HG03060 (cell line): ENCODE measurements at regions not wholly inside any gene's neighbourhood (a gene's known extent, or its start where the extent isn't known, plus 50 kb on each side); places are given as distances from the start of the nearest gene placed in this dataset.
"Not testable (repeated sequence)": the region's sequence is repeated elsewhere in the genome, so short reads cannot be mapped to it uniquely, and the experiment has no call there.

Experiments
- ATAC-seq: cut with Tn5 transposase; IDR thresholded peaks from one replicate; pipeline ENCODE4 v1.9.1; 2021; ENCODE audit warnings: low read depth, moderate number of reproducible peaks; ENCODE audit not compliant: unreplicated experiment

DNA sequence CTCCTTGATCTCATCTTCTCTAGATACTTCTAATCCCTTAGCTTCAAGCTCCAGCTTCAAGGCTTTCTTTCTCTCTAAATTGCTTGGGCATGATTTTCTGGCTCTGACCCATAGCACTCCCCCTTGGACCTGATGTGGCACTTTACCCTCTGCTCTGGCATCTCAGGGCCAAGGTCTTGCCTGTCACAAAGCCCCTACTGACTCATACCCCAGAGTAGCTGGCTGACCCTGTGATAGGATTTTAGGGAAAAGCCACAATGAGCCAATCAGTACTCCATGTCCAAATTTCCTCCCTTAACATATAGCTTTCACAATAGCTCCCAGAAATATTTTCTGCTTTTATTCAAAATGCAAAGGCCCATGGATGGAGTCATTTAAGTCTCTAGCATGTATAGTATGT is 488.7 kb upstream of the SPRED2 start:
- no peak for ATAC-seq

- ATAC-seq = no peak
These were observed 488.3 kb upstream of the SPRED2 start for GRCh38 chr2:65920659-65921058.

GRCh38 chr2:65919550-65920188 is 487.3 kb upstream of the SPRED2 start:
- ATAC-seq = no peak

DNA sequence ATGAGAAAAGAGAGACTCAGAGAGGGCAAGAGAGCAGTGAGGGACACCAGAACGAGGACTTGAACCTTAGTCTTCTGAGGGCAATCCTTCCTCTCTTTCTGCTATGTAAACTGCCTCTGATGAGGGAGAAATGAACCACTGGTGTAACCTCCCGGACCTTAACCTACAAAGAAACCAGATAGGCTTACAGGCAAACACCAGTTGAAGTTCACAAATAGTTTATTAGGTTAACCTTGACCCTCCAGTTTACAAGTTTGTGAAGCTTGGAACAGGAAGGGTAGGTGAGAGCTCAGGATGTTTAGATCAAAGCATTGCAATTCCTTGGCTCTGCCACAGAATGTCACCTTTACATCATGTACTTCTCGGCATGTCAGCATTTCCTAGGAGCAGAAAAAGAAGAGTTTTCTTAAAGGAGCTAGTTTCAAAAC is 486.4 kb upstream of the SPRED2 start:
- ATAC-seq = no peak

GRCh38 chr2:65917986-65918385 is 485.6 kb upstream of the SPRED2 start:
- ATAC-seq = no peak

DNA sequence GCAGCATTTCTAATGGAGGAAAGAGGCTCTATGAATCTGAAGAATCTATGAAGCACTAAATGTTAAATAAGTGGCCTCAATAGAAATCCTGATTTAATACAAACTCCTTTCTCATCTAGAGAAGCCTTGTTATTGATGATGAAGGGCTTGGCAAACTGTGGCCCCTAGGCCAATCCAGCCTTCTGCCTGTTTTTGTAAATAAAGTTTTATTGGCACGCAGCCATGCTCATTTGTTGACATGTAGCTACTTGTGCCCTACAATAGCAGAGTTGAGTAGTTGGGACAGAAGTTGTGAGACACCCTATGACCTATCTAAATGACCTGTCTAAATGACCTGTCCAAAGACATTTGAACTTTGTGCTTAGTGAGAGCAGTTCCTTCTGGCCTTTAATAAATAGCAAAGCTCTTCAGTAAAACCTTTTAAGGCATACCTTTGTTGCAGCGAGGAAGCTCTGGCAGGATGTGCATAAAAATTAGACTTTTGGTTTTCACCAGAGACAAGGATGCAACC is 484.4 kb upstream of the SPRED2 start:
- no peak for ATAC-seq

- ATAC-seq = no peak
These were observed 483.8 kb upstream of the SPRED2 start for GRCh38 chr2:65916177-65916576.

DNA sequence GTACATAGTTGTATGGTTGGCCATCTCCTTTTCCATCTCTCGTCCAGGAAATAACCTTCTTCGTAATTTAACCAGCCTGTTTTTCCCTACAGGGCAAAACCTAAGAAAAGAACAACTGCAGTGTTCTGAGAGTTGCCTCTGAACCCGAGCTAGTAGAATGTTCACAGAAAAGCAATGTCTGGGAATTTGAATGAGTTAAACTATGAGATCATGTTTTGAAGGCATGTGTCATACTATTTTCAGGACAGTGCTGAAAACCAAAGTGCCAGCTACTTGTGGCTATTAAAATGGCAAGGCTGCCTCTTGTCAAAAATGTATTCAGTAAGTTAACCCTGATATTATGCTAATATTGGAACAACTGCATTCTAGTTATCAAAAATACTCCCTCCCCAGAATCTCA is 482.9 kb upstream of the SPRED2 start:
- no peak for ATAC-seq

DNA sequence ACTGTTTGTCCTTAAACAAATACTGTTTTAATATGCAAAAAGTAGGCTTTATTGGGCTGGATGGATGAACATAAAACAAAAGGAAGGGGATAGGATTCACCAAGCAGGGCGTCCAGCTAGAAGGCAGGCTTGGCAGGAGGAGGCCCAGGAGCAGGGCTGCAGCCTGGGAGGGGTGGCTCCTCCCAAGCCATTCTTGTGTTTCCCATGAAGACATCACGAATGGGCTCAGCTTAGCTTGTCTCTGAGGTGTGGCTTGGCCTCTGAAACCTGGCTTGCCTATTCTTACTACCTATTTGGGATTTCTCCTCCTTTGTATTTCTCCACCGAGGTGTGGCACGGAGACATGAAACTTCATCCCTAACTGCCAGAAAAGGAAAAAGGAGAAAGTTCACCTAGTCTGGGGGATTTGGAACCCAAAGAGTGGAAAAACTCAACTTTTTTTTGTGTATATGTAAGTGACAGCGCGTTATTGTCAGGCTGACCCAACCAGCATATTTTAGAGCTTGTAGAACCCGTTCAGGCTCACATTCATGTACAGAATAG is 481.9 kb upstream of the SPRED2 start:
- ATAC-seq = no peak

DNA sequence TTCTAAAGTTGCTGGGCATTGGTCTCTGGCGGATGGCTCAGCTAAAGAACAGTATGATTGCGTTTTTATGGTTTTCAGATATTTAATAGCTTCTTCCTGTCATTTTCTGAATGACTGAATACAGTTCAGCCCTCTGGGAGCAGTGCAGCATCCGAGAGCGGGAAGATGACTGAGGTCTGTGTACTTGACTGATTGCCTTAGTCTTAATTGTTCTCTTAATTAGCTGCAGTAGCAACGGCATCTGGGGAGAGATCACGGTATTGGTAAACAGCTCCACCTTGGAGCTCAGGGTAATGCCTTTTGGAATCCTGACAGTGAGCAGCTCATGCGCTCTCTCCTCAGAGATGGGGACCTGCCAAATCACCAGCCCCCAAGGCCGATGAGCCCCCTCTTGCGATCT is 481.4 kb upstream of the SPRED2 start:
- ATAC-seq = no peak

DNA sequence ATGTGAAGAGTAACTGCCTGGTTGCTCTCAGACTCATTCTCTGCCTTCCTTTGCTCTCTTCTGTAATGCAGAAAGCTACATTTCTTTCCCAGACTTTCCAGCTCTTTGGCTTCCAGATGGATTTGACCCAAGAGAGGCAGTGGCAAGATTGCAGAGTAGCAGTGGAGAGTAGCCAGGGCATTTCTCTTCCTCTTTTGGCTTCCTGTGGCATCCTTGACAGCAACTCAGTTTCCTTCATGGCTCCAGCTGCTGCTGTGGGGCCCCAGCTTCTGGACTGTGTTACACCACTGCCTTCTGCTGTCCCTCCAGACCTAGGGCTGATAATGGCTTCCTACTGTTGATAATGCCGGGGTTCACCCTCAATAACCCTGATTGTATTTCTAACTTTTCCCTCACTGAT is 469.4 kb upstream of the SPRED2 start:
- ATAC-seq = no peak

- ATAC-seq = no peak
These were observed 464.0 kb upstream of the SPRED2 start for GRCh38 chr2:65896446-65896845.

DNA sequence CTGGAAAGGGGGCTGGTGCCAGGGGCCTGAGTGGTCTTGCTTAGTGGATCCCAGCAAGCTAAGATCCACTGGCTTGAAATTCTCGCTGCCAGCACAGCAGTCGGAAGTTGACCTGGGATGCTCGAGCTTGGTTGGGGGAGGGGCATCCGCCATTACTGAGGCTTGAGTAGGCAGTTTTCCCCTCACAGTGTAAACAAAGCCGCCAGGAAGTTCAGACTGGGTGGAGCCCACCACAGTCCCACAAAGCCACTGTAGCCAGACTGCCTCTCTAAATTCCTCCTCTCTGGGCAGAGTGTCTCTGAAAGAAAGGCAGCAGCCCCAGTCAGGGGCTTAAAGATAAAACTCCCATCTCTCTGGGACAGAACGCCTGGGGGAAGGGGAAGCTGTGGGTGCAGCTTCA is 457.7 kb upstream of the SPRED2 start:
- not testable (repeated sequence) for ATAC-seq

DNA sequence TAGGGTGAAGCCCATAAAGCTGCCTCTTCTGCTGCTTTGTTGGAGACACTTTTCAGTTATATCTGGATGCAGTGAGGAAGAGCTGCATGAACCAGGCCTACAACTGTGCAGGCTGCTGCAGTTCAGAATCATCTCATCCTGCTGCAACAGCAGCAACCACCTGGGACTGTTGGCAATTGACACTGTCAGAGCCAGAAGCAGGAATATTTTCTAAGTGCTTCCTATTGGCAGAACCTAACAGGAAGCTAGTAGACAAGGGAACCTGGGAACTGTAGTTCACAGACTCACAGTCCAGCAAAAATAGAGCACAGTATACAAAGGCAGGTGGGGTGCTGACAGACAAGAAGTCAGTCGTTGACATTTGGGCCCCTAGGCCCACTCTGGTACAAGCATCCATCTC is 452.9 kb upstream of the SPRED2 start:
- ATAC-seq = no peak

- ATAC-seq = no peak
These were observed 449.2 kb upstream of the SPRED2 start for GRCh38 chr2:65881592-65881991.

DNA sequence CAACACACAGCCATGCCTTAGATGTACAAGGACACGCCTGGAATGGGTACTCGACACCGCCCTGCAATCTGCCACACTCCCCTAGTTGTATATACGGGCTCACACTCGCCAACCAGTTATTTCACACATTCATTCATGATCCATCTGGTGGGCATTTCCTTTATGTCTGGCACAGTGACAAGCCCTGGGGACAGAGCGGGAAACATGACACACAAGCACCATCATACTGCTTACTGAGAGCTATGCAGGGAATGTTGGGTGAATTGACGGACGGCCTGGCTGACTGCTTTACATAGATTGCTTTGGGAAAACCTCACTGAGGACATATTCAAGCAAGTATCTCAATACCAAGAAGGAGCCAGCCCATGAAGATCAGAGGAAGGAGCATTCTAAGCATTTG is 448.0 kb upstream of the SPRED2 start:
- no peak for ATAC-seq

DNA sequence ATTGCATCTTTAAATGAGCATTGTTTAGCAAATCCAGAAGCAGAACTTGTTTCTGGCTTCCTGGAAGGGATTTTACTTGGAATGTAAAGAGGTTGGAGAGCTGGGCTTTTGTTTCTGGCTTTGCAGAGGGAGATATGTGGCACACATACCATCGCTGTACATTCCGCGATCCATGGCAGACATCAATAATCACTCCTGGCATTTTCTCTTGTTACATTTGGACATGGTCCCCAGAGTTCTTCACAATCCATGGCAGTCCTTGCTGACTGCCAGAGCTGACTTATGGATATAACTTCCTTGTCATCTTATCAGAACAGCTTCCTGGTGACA is 445.6 kb upstream of the SPRED2 start:
- ATAC-seq = no peak

GRCh38 chr2:65877331-65878010 is 445.1 kb upstream of the SPRED2 start:
- no peak for ATAC-seq

DNA sequence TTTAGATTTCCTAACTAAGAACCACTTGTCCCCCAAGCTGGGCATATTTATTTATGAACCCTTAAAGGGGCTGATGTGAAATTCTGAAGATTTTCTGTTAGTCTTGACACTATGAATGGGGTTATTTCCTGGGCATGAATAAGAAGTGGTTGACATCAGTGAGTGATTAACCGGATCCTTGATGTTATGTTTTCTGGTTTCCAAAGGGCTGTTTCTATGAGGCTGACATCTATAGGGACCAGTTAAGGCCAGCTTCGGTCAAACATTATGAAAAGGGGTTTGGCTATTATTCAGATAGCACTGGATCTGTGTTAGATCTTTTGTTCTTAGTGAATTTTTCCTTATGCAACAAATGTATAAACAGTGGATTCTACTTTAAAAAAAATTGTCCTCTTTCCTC is 443.7 kb upstream of the SPRED2 start:
- no peak for ATAC-seq

GRCh38 chr2:65870826-65871225 is 438.4 kb upstream of the SPRED2 start:
- ATAC-seq = no peak

DNA sequence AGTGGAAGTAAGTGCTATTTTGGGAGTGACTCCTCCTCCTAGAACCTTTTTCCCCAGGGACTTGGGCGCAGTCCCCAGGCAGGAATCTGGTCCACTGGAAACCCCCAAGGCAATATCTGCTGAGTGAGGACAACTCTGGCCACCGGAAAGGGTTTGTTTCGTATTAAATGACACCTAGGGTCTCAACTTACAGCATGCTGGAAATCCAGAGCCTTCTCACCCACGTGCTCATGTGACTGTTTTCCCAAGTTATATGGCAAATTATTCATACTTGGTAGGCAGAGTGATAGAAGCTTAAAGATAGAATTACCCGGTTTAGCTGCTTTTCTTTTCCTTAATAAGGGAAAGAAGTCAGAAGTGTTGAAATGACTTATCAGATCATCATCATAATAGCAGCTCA is 436.9 kb upstream of the SPRED2 start:
- ATAC-seq = no peak

- ATAC-seq = no peak
These were observed 435.8 kb upstream of the SPRED2 start for GRCh38 chr2:65868177-65868576.
